ENCODE measurements at regions not wholly inside any gene's neighbourhood (a gene's known extent, or its start where the extent isn't known, plus 50 kb on each side); places are given as distances from the start of the nearest gene placed in this dataset.

DNA sequence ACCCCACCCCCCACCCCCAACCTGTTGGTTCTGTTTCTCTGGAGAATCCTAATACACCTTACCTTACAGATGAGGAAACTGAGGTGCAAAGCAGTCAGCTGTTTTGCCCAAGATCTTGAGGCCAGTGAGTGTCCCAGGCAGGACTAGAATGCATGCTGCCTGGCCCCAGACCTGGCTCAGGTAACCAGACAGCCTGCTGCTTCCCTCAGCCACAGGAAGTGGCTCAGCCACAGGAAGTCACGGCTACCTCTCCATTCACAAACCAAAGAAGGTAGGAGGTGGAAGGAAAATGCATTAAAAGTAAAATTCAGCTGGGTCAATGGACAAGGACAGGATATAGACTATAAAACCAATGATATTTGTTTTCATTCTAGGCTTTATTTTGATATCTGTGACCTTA, 517.6 kb downstream of the CD83 start:
- H3K4me1 ChIP-seq (ENCODE audit: insufficient read depth): peaks cover 28% of the 10 kb centered on the region
- H3K27me3 ChIP-seq (ENCODE audit: insufficient read depth): no peaks in the 10 kb centered on the region
- no peak for DNase-seq (ENCODE audit: low spot score)
- H3K27ac ChIP-seq (ENCODE audit: low read depth): no peak overlapping the region
- no peaks in the 10 kb centered on the region for H3K79me2 ChIP-seq (replicated peaks; ENCODE audit: insufficient read depth)
- peaks cover 7% of the 10 kb centered on the region for H3K27me3 Mint-ChIP-seq (ENCODE audit: insufficient read depth, low read depth, poor library complexity)
- H2AFZ ChIP-seq: no peak overlapping the region
- ATAC-seq: no peak
- H3K27ac Mint-ChIP-seq: no peak overlapping the region
- H3K36me3 ChIP-seq (ENCODE audit: insufficient read depth): no peaks in the 10 kb centered on the region
- peaks cover 10% of the 10 kb centered on the region; the same call in 1 of the 2 replicates for H3F3A ChIP-seq (replicated peaks; ENCODE audit: low read depth)
- H3K4me3 Mint-ChIP-seq: no peak overlapping the region
- H3K36me3 Mint-ChIP-seq (ENCODE audit: low read depth): no peaks in the 10 kb centered on the region
- H3K9me2 ChIP-seq (ENCODE audit: insufficient read depth): 0 out of 2 replicates have a peak, but pooled peaks cover 6% of the 10 kb centered on the region
- H3K4me1 Mint-ChIP-seq: peaks cover 41% of the 10 kb centered on the region
- no peaks in the 10 kb centered on the region for H3K9me3 Mint-ChIP-seq
- H3K4me2 ChIP-seq: no peak overlapping the region
- no peak overlapping the region for H3K4me3 ChIP-seq
- TF ChIP-seq CREB1 (CRISPR knock-in tag; IDR thresholded peaks at IDR 0.05; ENCODE audit: low read depth): no peak
- no peak for TF ChIP-seq ZNF331 (CRISPR knock-in tag; IDR thresholded peaks at IDR 0.05; ENCODE audit: low read depth)
- H4K20me1 ChIP-seq (replicated peaks; ENCODE audit: insufficient read depth): no peaks in the 10 kb centered on the region

DNA sequence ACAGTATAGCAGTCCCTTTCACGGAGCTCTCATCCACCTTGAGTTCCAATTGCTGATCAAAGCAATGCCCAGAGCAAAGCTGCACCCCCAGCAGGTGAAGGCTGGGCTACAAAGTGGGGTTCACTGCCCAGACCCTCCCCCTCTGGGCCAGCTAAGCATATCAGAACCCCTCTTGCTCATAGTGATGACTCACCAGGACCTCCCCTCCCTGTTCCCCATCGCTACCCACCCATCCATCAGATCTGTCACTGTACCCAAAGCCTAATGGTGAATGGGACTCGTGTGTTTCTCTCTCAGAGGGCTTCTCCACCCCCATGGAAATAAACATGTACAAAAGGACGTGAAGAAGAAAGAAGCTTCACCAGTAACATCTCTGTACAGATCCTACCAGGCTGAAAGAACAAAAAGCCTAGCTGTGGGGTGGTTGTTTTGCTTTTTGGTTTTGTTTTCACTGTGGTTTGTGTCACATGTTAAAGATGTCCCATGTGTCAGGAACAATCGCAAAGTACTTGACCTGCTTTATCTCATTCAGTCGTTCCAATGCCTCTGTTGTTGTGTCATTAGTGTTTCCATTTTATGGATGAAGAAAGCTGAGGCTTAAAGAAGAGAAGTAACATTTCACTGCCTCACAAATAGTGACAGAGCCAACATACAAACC, 518.5 kb downstream of the CD83 start:
- no peak for ATAC-seq
- H3K27ac Mint-ChIP-seq: no peak overlapping the region
- H3K4me3 Mint-ChIP-seq: no peak overlapping the region
- TF ChIP-seq, protein P1, sequence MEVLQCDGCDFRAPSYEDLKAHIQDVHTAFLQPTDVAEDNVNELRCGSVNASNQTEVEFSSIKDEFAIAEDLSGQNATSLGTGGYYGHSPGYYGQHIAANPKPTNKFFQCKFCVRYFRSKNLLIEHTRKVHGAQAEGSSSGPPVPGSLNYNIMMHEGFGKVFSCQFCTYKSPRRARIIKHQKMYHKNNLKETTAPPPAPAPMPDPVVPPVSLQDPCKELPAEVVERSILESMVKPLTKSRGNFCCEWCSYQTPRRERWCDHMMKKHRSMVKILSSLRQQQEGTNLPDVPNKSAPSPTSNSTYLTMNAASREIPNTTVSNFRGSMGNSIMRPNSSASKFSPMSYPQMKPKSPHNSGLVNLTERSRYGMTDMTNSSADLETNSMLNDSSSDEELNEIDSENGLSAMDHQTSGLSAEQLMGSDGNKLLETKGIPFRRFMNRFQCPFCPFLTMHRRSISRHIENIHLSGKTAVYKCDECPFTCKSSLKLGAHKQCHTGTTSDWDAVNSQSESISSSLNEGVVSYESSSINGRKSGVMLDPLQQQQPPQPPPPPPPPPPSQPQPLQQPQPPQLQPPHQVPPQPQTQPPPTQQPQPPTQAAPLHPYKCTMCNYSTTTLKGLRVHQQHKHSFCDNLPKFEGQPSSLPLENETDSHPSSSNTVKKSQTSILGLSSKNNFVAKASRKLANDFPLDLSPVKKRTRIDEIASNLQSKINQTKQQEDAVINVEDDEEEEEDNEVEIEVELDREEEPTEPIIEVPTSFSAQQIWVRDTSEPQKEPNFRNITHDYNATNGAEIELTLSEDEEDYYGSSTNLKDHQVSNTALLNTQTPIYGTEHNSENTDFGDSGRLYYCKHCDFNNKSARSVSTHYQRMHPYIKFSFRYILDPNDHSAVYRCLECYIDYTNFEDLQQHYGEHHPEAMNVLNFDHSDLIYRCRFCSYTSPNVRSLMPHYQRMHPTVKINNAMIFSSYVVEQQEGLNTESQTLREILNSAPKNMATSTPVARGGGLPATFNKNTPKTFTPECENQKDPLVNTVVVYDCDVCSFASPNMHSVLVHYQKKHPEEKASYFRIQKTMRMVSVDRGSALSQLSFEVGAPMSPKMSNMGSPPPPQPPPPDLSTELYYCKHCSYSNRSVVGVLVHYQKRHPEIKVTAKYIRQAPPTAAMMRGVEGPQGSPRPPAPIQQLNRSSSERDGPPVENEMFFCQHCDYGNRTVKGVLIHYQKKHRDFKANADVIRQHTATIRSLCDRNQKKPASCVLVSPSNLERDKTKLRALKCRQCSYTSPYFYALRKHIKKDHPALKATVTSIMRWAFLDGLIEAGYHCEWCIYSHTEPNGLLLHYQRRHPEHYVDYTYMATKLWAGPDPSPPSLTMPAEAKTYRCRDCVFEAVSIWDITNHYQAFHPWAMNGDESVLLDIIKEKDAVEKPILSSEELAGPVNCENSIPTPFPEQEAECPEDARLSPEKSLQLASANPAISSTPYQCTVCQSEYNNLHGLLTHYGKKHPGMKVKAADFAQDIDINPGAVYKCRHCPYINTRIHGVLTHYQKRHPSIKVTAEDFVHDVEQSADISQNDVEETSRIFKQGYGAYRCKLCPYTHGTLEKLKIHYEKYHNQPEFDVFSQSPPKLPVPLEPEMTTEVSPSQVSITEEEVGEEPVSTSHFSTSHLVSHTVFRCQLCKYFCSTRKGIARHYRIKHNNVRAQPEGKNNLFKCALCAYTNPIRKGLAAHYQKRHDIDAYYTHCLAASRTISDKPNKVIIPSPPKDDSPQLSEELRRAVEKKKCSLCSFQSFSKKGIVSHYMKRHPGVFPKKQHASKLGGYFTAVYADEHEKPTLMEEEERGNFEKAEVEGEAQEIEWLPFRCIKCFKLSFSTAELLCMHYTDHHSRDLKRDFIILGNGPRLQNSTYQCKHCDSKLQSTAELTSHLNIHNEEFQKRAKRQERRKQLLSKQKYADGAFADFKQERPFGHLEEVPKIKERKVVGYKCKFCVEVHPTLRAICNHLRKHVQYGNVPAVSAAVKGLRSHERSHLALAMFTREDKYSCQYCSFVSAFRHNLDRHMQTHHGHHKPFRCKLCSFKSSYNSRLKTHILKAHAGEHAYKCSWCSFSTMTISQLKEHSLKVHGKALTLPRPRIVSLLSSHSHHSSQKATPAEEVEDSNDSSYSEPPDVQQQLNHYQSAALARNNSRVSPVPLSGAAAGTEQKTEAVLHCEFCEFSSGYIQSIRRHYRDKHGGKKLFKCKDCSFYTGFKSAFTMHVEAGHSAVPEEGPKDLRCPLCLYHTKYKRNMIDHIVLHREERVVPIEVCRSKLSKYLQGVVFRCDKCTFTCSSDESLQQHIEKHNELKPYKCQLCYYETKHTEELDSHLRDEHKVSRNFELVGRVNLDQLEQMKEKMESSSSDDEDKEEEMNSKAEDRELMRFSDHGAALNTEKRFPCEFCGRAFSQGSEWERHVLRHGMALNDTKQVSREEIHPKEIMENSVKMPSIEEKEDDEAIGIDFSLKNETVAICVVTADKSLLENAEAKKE (CRISPR knock-in tag; IDR thresholded peaks at IDR 0.05): no peak
- TF ChIP-seq ZNF331 (CRISPR knock-in tag; IDR thresholded peaks at IDR 0.05; ENCODE audit: low read depth) (no peak), POLR2AphosphoS5 (IDR thresholded peaks at IDR 0.05; ENCODE audit: low read depth) (no peak), NANOG (IDR thresholded peaks at IDR 0.05; ENCODE audit: borderline replicate concordance) (no peak), CREB1 (CRISPR knock-in tag; IDR thresholded peaks at IDR 0.05; ENCODE audit: low read depth) (no peak), STAT1 (IDR thresholded peaks at IDR 0.05; ENCODE audit: unreplicated experiment) (no peak)
- TF ChIP-seq, protein P2, sequence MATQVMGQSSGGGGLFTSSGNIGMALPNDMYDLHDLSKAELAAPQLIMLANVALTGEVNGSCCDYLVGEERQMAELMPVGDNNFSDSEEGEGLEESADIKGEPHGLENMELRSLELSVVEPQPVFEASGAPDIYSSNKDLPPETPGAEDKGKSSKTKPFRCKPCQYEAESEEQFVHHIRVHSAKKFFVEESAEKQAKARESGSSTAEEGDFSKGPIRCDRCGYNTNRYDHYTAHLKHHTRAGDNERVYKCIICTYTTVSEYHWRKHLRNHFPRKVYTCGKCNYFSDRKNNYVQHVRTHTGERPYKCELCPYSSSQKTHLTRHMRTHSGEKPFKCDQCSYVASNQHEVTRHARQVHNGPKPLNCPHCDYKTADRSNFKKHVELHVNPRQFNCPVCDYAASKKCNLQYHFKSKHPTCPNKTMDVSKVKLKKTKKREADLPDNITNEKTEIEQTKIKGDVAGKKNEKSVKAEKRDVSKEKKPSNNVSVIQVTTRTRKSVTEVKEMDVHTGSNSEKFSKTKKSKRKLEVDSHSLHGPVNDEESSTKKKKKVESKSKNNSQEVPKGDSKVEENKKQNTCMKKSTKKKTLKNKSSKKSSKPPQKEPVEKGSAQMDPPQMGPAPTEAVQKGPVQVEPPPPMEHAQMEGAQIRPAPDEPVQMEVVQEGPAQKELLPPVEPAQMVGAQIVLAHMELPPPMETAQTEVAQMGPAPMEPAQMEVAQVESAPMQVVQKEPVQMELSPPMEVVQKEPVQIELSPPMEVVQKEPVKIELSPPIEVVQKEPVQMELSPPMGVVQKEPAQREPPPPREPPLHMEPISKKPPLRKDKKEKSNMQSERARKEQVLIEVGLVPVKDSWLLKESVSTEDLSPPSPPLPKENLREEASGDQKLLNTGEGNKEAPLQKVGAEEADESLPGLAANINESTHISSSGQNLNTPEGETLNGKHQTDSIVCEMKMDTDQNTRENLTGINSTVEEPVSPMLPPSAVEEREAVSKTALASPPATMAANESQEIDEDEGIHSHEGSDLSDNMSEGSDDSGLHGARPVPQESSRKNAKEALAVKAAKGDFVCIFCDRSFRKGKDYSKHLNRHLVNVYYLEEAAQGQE (IDR thresholded peaks at IDR 0.05; ENCODE audit: unreplicated experiment): no peak
- TF ChIP-seq, protein P3, sequence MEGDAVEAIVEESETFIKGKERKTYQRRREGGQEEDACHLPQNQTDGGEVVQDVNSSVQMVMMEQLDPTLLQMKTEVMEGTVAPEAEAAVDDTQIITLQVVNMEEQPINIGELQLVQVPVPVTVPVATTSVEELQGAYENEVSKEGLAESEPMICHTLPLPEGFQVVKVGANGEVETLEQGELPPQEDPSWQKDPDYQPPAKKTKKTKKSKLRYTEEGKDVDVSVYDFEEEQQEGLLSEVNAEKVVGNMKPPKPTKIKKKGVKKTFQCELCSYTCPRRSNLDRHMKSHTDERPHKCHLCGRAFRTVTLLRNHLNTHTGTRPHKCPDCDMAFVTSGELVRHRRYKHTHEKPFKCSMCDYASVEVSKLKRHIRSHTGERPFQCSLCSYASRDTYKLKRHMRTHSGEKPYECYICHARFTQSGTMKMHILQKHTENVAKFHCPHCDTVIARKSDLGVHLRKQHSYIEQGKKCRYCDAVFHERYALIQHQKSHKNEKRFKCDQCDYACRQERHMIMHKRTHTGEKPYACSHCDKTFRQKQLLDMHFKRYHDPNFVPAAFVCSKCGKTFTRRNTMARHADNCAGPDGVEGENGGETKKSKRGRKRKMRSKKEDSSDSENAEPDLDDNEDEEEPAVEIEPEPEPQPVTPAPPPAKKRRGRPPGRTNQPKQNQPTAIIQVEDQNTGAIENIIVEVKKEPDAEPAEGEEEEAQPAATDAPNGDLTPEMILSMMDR (conservative IDR thresholded peaks at IDR 0.05; ENCODE audit: low read depth in 2 of 2): no peak

More for the DNA sequence above, 518.5 kb downstream of the CD83 start:
- peaks cover 10% of the 10 kb centered on the region; the same call in 1 of the 2 replicates for H3F3A ChIP-seq (replicated peaks; ENCODE audit: low read depth)
- no peak for DNase-seq (ENCODE audit: low spot score)
- H4K20me1 ChIP-seq (replicated peaks; ENCODE audit: insufficient read depth): no peaks in the 10 kb centered on the region
- no peak overlapping the region for H2AFZ ChIP-seq
- H3K27me3 ChIP-seq (ENCODE audit: insufficient read depth): no peaks in the 10 kb centered on the region
- H3K36me3 ChIP-seq (ENCODE audit: insufficient read depth): no peaks in the 10 kb centered on the region
- no peaks in the 10 kb centered on the region for H3K9me3 Mint-ChIP-seq
- no peak overlapping the region for H3K4me3 ChIP-seq
- H3K9me2 ChIP-seq (ENCODE audit: insufficient read depth): 0 out of 2 replicates have a peak, but pooled peaks cover 6% of the 10 kb centered on the region
- H3K27ac ChIP-seq (ENCODE audit: low read depth): no peak overlapping the region
- H3K27me3 Mint-ChIP-seq (ENCODE audit: insufficient read depth, low read depth, poor library complexity): peaks cover 11% of the 10 kb centered on the region
- H3K4me2 ChIP-seq: no peak overlapping the region
- H3K4me1 Mint-ChIP-seq: peaks cover 50% of the 10 kb centered on the region
- no peaks in the 10 kb centered on the region for H3K36me3 Mint-ChIP-seq (ENCODE audit: low read depth)
- H3K4me1 ChIP-seq (ENCODE audit: insufficient read depth): peaks cover 36% of the 10 kb centered on the region
- H3K79me2 ChIP-seq (replicated peaks; ENCODE audit: insufficient read depth): no peaks in the 10 kb centered on the region
